ENCODE measurements at regions not wholly inside any gene's neighbourhood (a gene's known extent, or its start where the extent isn't known, plus 50 kb on each side); places are given as distances from the start of the nearest gene placed in this dataset.

DNA sequence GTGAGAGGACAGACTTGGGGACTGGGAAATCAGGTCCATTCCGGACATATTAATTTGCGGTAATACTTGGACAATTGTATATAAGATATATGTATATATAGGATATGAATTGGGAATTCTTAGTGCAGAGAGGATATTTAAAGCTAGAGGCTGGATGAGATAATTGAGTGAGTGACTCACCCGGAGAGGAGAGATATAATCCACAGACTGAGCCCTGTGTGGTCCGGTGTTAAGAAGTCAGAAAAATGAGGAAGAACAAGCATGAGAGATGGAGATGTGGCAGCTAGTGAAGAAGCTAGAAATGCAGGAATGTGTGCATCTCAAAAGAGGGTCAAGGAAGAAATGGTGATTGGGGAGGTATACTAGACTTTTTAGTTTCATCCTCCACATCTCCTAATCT lies 336.2 kb downstream of the SLC7A11 start:
- H3K27ac ChIP-seq (ENCODE audit: low read depth): no peak overlapping the region
- no peaks in the 10 kb centered on the region for H3K79me2 ChIP-seq (replicated peaks; ENCODE audit: insufficient read depth)
- H3F3A ChIP-seq (replicated peaks; ENCODE audit: low read depth): no peaks in the 10 kb centered on the region
- no peak for DNase-seq (ENCODE audit: low spot score)
- H3K27me3 Mint-ChIP-seq (ENCODE audit: insufficient read depth, low read depth, poor library complexity): no peaks in the 10 kb centered on the region
- no peak overlapping the region for H3K4me3 Mint-ChIP-seq
- no peak for TF ChIP-seq CREB1 (CRISPR knock-in tag; IDR thresholded peaks at IDR 0.05; ENCODE audit: low read depth)
- no peak for TF ChIP-seq JUNB (IDR thresholded peaks at IDR 0.05; ENCODE audit: unreplicated experiment)
- no peak for TF ChIP-seq POLR2AphosphoS5 (IDR thresholded peaks at IDR 0.05; ENCODE audit: low read depth)
- no peak for TF ChIP-seq STAT1 (IDR thresholded peaks at IDR 0.05; ENCODE audit: unreplicated experiment)
- TF ChIP-seq, protein P1, sequence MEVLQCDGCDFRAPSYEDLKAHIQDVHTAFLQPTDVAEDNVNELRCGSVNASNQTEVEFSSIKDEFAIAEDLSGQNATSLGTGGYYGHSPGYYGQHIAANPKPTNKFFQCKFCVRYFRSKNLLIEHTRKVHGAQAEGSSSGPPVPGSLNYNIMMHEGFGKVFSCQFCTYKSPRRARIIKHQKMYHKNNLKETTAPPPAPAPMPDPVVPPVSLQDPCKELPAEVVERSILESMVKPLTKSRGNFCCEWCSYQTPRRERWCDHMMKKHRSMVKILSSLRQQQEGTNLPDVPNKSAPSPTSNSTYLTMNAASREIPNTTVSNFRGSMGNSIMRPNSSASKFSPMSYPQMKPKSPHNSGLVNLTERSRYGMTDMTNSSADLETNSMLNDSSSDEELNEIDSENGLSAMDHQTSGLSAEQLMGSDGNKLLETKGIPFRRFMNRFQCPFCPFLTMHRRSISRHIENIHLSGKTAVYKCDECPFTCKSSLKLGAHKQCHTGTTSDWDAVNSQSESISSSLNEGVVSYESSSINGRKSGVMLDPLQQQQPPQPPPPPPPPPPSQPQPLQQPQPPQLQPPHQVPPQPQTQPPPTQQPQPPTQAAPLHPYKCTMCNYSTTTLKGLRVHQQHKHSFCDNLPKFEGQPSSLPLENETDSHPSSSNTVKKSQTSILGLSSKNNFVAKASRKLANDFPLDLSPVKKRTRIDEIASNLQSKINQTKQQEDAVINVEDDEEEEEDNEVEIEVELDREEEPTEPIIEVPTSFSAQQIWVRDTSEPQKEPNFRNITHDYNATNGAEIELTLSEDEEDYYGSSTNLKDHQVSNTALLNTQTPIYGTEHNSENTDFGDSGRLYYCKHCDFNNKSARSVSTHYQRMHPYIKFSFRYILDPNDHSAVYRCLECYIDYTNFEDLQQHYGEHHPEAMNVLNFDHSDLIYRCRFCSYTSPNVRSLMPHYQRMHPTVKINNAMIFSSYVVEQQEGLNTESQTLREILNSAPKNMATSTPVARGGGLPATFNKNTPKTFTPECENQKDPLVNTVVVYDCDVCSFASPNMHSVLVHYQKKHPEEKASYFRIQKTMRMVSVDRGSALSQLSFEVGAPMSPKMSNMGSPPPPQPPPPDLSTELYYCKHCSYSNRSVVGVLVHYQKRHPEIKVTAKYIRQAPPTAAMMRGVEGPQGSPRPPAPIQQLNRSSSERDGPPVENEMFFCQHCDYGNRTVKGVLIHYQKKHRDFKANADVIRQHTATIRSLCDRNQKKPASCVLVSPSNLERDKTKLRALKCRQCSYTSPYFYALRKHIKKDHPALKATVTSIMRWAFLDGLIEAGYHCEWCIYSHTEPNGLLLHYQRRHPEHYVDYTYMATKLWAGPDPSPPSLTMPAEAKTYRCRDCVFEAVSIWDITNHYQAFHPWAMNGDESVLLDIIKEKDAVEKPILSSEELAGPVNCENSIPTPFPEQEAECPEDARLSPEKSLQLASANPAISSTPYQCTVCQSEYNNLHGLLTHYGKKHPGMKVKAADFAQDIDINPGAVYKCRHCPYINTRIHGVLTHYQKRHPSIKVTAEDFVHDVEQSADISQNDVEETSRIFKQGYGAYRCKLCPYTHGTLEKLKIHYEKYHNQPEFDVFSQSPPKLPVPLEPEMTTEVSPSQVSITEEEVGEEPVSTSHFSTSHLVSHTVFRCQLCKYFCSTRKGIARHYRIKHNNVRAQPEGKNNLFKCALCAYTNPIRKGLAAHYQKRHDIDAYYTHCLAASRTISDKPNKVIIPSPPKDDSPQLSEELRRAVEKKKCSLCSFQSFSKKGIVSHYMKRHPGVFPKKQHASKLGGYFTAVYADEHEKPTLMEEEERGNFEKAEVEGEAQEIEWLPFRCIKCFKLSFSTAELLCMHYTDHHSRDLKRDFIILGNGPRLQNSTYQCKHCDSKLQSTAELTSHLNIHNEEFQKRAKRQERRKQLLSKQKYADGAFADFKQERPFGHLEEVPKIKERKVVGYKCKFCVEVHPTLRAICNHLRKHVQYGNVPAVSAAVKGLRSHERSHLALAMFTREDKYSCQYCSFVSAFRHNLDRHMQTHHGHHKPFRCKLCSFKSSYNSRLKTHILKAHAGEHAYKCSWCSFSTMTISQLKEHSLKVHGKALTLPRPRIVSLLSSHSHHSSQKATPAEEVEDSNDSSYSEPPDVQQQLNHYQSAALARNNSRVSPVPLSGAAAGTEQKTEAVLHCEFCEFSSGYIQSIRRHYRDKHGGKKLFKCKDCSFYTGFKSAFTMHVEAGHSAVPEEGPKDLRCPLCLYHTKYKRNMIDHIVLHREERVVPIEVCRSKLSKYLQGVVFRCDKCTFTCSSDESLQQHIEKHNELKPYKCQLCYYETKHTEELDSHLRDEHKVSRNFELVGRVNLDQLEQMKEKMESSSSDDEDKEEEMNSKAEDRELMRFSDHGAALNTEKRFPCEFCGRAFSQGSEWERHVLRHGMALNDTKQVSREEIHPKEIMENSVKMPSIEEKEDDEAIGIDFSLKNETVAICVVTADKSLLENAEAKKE (CRISPR knock-in tag; IDR thresholded peaks at IDR 0.05): no peak
- TF ChIP-seq, protein P2, sequence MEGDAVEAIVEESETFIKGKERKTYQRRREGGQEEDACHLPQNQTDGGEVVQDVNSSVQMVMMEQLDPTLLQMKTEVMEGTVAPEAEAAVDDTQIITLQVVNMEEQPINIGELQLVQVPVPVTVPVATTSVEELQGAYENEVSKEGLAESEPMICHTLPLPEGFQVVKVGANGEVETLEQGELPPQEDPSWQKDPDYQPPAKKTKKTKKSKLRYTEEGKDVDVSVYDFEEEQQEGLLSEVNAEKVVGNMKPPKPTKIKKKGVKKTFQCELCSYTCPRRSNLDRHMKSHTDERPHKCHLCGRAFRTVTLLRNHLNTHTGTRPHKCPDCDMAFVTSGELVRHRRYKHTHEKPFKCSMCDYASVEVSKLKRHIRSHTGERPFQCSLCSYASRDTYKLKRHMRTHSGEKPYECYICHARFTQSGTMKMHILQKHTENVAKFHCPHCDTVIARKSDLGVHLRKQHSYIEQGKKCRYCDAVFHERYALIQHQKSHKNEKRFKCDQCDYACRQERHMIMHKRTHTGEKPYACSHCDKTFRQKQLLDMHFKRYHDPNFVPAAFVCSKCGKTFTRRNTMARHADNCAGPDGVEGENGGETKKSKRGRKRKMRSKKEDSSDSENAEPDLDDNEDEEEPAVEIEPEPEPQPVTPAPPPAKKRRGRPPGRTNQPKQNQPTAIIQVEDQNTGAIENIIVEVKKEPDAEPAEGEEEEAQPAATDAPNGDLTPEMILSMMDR (conservative IDR thresholded peaks at IDR 0.05; ENCODE audit: low read depth in 2 of 2): no peak
- TF ChIP-seq EZH2phosphoT487 (IDR thresholded peaks at IDR 0.05; ENCODE audit: unreplicated experiment): no peak
- TF ChIP-seq ZNF331 (CRISPR knock-in tag; IDR thresholded peaks at IDR 0.05; ENCODE audit: low read depth): no peak
- TF ChIP-seq, protein P3, sequence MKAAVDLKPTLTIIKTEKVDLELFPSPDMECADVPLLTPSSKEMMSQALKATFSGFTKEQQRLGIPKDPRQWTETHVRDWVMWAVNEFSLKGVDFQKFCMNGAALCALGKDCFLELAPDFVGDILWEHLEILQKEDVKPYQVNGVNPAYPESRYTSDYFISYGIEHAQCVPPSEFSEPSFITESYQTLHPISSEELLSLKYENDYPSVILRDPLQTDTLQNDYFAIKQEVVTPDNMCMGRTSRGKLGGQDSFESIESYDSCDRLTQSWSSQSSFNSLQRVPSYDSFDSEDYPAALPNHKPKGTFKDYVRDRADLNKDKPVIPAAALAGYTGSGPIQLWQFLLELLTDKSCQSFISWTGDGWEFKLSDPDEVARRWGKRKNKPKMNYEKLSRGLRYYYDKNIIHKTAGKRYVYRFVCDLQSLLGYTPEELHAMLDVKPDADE (IDR thresholded peaks at IDR 0.05): no peak
- H3K4me3 ChIP-seq: no peak overlapping the region
- no peaks in the 10 kb centered on the region for H3K36me3 ChIP-seq (ENCODE audit: insufficient read depth)
- H3K9me2 ChIP-seq (ENCODE audit: insufficient read depth): no peaks in the 10 kb centered on the region; the same call in 1 of the 2 replicates
- H3K4me2 ChIP-seq: no peak overlapping the region
- ATAC-seq: no peak
- no peaks in the 10 kb centered on the region for H3K36me3 Mint-ChIP-seq (ENCODE audit: low read depth)
- H4K20me1 ChIP-seq (replicated peaks; ENCODE audit: insufficient read depth): no peaks in the 10 kb centered on the region
- peaks cover 16% of the 10 kb centered on the region for H3K4me1 Mint-ChIP-seq
- no peak overlapping the region for H3K27ac Mint-ChIP-seq
- no peaks in the 10 kb centered on the region for H3K27me3 ChIP-seq (ENCODE audit: insufficient read depth)
- peaks cover 15% of the 10 kb centered on the region; the same call in 1 of the 2 replicates for H3K4me1 ChIP-seq (ENCODE audit: insufficient read depth)
- H3K9me3 Mint-ChIP-seq: no peaks in the 10 kb centered on the region
- H2AFZ ChIP-seq: no peak overlapping the region
